Neural progenitor cell (in vitro differentiated cells): ENCODE measurements at regions not wholly inside any gene's neighbourhood (a gene's known extent, or its start where the extent isn't known, plus 50 kb on each side); places are given as distances from the start of the nearest gene placed in this dataset.

Source experiments
- CTCF ChIP-seq: fragments of 200-600 bp; sonication (generic); IDR thresholded peaks from 2 replicates; pipeline ENCODE4 v1.5.1; 2017; ENCODE audit warnings: antibody characterized with exemption, mild to moderate bottlenecking
- EZH2 ChIP-seq: fragments of 200-600 bp; sonication (generic); IDR thresholded peaks from 2 replicates; pipeline ENCODE4 v1.6.1; 2017; ENCODE audit warnings: antibody characterized with exemption, mild to moderate bottlenecking, moderate library complexity
- EZH2phosphoT487 ChIP-seq: fragments of 200-600 bp; sonication (generic); IDR thresholded peaks from 2 replicates; pipeline ENCODE4 v1.6.1; 2017; ENCODE audit warnings: antibody characterized with exemption

GRCh38 chr9:91085517-91086291 is 276.0 kb downstream of the AUH start:
- TF ChIP-seq CTCF = no peak
- no peak for TF ChIP-seq EZH2
- TF ChIP-seq EZH2phosphoT487 = no peak
